Dendritic cell treated with granulocyte-macrophage colony-stimulating factor and Interleukin-4, amounts not matched to agents 40 ng/mL and 50 ng/mL, for 4 days (primary cell): ENCODE measurements at regions not wholly inside any gene's neighbourhood (a gene's known extent, or its start where the extent isn't known, plus 50 kb on each side); places are given as distances from the start of the nearest gene placed in this dataset.

Experiments used
- H3K27ac Mint-ChIP-seq: one replicate; pipeline ENCODE4 v1.8.0; 2022; ENCODE audit warnings: mild to moderate bottlenecking, mixed read lengths
- H3K27me3 Mint-ChIP-seq: one replicate; pipeline ENCODE4 v1.8.0; 2022; ENCODE audit warnings: mild to moderate bottlenecking, mixed read lengths
- H3K36me3 Mint-ChIP-seq: one replicate; pipeline ENCODE4 v1.8.0; 2022; ENCODE audit warnings: low read depth, mixed read lengths
- H3K4me1 Mint-ChIP-seq: one replicate; pipeline ENCODE4 v1.8.0; 2022; ENCODE audit warnings: low read depth, mixed read lengths
- H3K4me3 Mint-ChIP-seq: one replicate; pipeline ENCODE4 v1.8.0; 2022; ENCODE audit warnings: mild to moderate bottlenecking, moderate library complexity, mixed read lengths
- H3K9me3 Mint-ChIP-seq: one replicate; pipeline ENCODE4 v1.8.0; 2022; ENCODE audit warnings: mixed read lengths
- intact Hi-C: fragments of 100-400 bp; cut with micrococcal nuclease; formaldehyde crosslinking; loops from one replicate; pipeline ENCODE4 v1.15.0; 2022

DNA sequence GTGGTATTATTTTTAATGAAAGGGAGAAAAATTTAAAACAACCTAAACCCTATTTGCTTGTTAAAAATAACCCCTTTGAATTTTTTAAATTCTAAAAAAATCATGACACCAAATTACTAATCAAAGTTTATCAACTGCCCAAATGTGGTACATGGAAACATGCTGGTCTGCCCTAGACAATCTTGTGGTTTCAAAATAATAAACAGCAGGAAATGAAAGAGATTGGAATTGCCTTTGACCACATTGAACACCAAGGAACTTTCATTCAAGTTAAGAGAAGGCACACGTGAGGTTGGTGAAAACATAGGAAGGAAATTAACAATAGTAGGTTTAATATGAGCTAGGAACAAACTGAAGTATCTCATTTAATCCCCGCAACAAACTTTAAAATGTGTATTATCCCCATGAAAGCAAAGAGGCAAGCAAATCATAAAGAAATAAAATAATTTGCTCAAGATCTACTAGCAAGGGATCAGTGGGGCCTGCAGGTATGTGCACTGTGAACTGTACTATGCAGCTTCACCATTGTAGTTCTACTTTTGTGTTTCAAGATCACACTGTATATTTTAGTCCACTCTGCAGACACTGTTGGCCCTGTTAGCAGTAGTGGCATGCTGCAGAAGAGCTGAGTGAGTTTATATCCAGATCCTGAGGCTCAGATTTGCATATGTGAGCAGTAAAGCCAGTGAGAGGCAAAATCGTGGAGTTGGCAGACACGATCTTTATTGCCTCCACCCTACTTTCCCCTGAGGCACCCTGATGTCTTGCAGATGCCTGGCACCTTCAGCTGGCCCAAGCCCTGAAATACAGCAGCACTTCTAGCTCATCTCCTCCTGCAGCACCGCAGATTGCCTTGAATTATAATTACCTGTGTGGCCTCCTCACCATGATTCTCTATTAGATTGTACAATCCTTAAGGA, 157.8 kb upstream of the TENT5A start:
- Mint-ChIP-seq H3K36me3 (no peaks in the 10 kb centered on the region), H3K4me1 (no peaks in the 10 kb centered on the region), H3K9me3 (no peaks in the 10 kb centered on the region), H3K4me3 (no peak overlapping the region), H3K27ac (no peak overlapping the region), H3K27me3 (no peaks in the 10 kb centered on the region)
- intact Hi-C loops, result no loop called here

DNA sequence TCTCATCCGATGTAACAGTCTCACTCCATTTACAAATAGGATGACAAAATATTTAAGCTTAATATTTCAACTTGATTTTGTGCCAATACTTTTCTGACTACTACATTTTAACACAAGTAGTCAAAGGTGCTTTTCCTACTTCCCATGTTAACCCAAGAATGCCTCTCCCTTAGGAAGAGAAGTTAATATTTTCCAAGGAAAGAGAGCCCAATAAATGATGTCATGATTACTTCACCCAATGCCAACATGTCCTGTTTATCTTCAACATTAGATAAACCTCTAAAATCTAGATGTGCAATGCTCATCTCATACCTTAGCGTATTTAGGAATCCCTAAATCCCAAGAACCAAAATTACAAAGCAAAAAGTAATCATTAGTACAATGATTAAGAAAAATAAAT, 156.7 kb upstream of the TENT5A start:
- intact Hi-C loops, result no loop called here
- Mint-ChIP-seq H3K4me3 (no peak overlapping the region), H3K4me1 (no peaks in the 10 kb centered on the region), H3K27me3 (no peaks in the 10 kb centered on the region), H3K27ac (no peak overlapping the region), H3K9me3 (no peaks in the 10 kb centered on the region), H3K36me3 (no peaks in the 10 kb centered on the region)

GRCh38 chr6:81906709-81907204, 154.3 kb upstream of the TENT5A start:
- H3K27ac Mint-ChIP-seq, result no peak overlapping the region
- H3K9me3 Mint-ChIP-seq, result no peaks in the 10 kb centered on the region
- intact Hi-C loops, result no loop called here
- no peaks in the 10 kb centered on the region for H3K4me1 Mint-ChIP-seq
- no peak overlapping the region for H3K4me3 Mint-ChIP-seq
- H3K36me3 Mint-ChIP-seq, result no peaks in the 10 kb centered on the region
- no peaks in the 10 kb centered on the region for H3K27me3 Mint-ChIP-seq

- H3K27ac Mint-ChIP-seq, result no peak overlapping the region
- no peak overlapping the region for H3K4me3 Mint-ChIP-seq
- H3K36me3 Mint-ChIP-seq, result no peaks in the 10 kb centered on the region
- no peaks in the 10 kb centered on the region for H3K9me3 Mint-ChIP-seq
- no peaks in the 10 kb centered on the region for H3K4me1 Mint-ChIP-seq
- intact Hi-C loops, result no loop called here
- H3K27me3 Mint-ChIP-seq, result no peaks in the 10 kb centered on the region
Observed at GRCh38 chr6:81906041-81906440, 153.6 kb upstream of the TENT5A start.

DNA sequence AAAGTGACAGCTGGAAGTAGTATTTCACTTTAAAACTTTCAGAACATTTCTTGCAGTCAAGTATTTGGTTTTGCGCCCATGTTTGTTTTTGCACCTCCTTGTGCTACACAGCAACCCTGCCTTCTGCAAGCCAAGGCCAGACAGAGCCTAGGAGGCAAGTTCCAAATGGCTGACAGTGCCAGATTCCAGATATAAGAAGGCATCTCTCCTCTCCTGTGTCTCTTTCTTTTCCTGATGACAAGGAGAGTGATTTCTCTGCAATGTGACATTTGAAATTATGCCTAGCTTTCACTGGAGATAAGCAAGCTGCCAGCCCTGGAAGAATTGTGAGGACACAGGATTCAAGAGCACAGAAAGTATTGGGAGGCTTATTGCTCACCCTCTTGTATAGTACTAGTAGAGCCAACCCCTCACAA, 149.1 kb upstream of the TENT5A start:
- Mint-ChIP-seq H3K27me3 (no peaks in the 10 kb centered on the region), H3K4me3 (no peak overlapping the region), H3K27ac (no peak overlapping the region), H3K9me3 (no peaks in the 10 kb centered on the region), H3K36me3 (no peaks in the 10 kb centered on the region), H3K4me1 (peaks cover 6% of the 10 kb centered on the region)
- intact Hi-C loops, result no loop called here

- Mint-ChIP-seq H3K9me3 (no peaks in the 10 kb centered on the region), H3K27me3 (no peaks in the 10 kb centered on the region), H3K36me3 (no peaks in the 10 kb centered on the region), H3K4me3 (no peak overlapping the region), H3K27ac (no peak overlapping the region), H3K4me1 (peaks cover 6% of the 10 kb centered on the region)
- intact Hi-C loops, result no loop called here
Observed at GRCh38 chr6:81900616-81901015, 148.1 kb upstream of the TENT5A start.

- no peak overlapping the region for H3K4me3 Mint-ChIP-seq
- H3K9me3 Mint-ChIP-seq, result no peaks in the 10 kb centered on the region
- peaks cover 6% of the 10 kb centered on the region for H3K4me1 Mint-ChIP-seq
- intact Hi-C loops, result no loop called here
- no peaks in the 10 kb centered on the region for H3K27me3 Mint-ChIP-seq
- H3K27ac Mint-ChIP-seq, result no peak overlapping the region
- H3K36me3 Mint-ChIP-seq, result no peaks in the 10 kb centered on the region
Observed at GRCh38 chr6:81897793-81898192, 145.3 kb upstream of the TENT5A start.

- Mint-ChIP-seq H3K4me1 (peaks cover 6% of the 10 kb centered on the region), H3K36me3 (no peaks in the 10 kb centered on the region), H3K27me3 (no peaks in the 10 kb centered on the region), H3K4me3 (no peak overlapping the region), H3K27ac (no peak overlapping the region), H3K9me3 (no peaks in the 10 kb centered on the region)
- intact Hi-C loops, result no loop called here
Observed at GRCh38 chr6:81896525-81897503, 144.3 kb upstream of the TENT5A start.

DNA sequence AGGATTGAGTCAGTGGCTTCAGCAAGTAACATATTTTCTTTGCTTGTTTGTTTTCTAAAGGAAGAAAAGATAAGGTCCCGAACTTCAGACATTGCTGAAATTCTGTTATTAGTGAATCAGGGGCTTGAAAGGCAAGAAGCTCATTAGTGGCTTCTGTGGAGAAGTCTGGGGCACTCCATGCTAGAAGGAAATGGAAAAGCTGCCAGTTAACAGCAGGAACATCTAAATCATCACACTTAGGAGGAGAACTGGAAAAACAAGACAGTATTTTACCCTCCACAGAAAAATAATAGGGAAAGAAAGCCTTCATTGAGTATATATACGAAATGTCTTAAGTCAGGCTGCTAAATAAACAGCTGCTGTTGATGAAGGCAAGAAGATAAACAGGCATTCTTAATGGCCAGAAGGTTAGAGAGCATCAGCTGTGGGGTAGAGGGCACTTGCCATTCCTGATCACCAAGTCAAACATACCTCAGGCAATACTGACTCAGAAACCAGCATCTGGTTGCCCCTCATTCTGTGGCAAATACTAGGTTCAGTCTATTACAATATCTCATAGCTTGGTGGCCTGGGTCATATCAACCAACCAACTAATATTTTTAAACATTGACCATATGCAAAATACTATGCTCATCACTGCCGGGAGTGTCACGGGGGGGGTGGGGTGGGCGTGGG, 143.2 kb upstream of the TENT5A start:
- Mint-ChIP-seq H3K27ac (no peak overlapping the region), H3K27me3 (no peaks in the 10 kb centered on the region), H3K4me1 (peaks cover 6% of the 10 kb centered on the region), H3K4me3 (no peak overlapping the region), H3K36me3 (no peaks in the 10 kb centered on the region), H3K9me3 (no peaks in the 10 kb centered on the region)
- intact Hi-C loops, result no loop called here

- no peak overlapping the region for H3K27ac Mint-ChIP-seq
- no peak overlapping the region for H3K4me3 Mint-ChIP-seq
- peaks cover 10% of the 10 kb centered on the region for H3K4me1 Mint-ChIP-seq
- no peaks in the 10 kb centered on the region for H3K36me3 Mint-ChIP-seq
- H3K27me3 Mint-ChIP-seq, result no peaks in the 10 kb centered on the region
- H3K9me3 Mint-ChIP-seq, result no peaks in the 10 kb centered on the region
- intact Hi-C loops, result no loop called here
Observed at GRCh38 chr6:81894788-81895271, 142.3 kb upstream of the TENT5A start.

DNA sequence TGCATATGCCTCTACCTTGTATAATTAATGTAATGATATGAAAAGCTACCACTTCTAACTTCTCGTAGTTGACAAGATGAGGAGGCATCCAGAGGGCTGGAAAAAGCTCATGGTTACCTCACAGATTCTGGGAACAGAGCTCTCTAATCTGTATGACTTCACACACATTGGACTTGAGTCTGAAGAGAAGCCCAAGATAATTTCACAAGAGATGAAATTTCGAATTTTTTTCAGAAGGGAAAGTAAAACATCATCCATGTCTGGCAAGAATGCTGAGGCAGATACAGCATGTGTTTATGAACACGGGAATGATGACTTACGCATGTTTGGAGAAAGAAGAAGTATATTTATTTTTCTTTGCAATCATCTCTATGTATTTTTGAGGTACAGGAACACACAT, 141.8 kb upstream of the TENT5A start:
- no peak overlapping the region for H3K4me3 Mint-ChIP-seq
- intact Hi-C loops, result no loop called here
- no peak overlapping the region for H3K27ac Mint-ChIP-seq

DNA sequence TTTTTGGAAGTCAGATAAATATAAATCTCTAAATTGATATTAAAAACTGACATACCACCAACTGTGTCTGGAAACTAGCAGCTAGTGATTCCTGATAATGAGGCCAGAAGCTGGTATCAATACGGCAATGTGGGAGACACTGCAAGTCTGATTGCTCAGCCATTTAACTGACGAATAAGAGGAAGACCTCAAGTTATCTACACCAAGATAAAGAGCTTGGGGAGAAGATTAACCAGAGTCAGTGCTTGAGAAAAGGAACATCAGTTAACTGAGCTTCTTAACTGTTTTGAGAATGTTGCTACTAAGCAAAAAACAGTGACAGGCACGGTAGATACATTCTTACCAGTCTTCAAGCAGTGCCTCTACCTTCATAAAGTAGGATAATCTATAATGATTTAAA, 140.4 kb upstream of the TENT5A start:
- Mint-ChIP-seq H3K9me3 (no peaks in the 10 kb centered on the region), H3K36me3 (no peaks in the 10 kb centered on the region), H3K4me1 (peaks cover 14% of the 10 kb centered on the region), H3K27ac (no peak overlapping the region), H3K4me3 (no peak overlapping the region), H3K27me3 (no peaks in the 10 kb centered on the region)
- intact Hi-C loops, result no loop called here

More for the DNA sequence above, 141.8 kb upstream of the TENT5A start:
- Mint-ChIP-seq H3K4me1 (peaks cover 15% of the 10 kb centered on the region), H3K9me3 (no peaks in the 10 kb centered on the region), H3K36me3 (no peaks in the 10 kb centered on the region), H3K27me3 (no peaks in the 10 kb centered on the region)

GRCh38 chr6:81891874-81892273, 139.4 kb upstream of the TENT5A start:
- no peaks in the 10 kb centered on the region for H3K36me3 Mint-ChIP-seq
- H3K4me3 Mint-ChIP-seq, result no peak overlapping the region
- H3K9me3 Mint-ChIP-seq, result no peaks in the 10 kb centered on the region
- peaks cover 10% of the 10 kb centered on the region for H3K4me1 Mint-ChIP-seq
- H3K27me3 Mint-ChIP-seq, result no peaks in the 10 kb centered on the region
- intact Hi-C loops, result no loop called here
- H3K27ac Mint-ChIP-seq, result no peak overlapping the region
